ENCODE measurements at regions not wholly inside any gene's neighbourhood (a gene's known extent, or its start where the extent isn't known, plus 50 kb on each side); places are given as distances from the start of the nearest gene placed in this dataset.

- Histone ChIP-seq H3K4me3 (ENCODE audit: low read length in 3 of 3) (no peak overlapping the region), H3K9ac (ENCODE audit: low read length in 3 of 3) (no peak overlapping the region), H3K9me3 (ENCODE audit: control insufficient read depth in 2 of 3, insufficient read depth in 1 of 3, low read length in 3 of 3) (no peaks in the 10 kb centered on the region), H3K27ac (ENCODE audit: low read depth in 2 of 2, low read length in 2 of 2) (no peak overlapping the region), H3K36me3 (ENCODE audit: control insufficient read depth in 2 of 3, insufficient read depth in 3 of 3, low read length in 3 of 3) (no peaks in the 10 kb centered on the region), H3K4me1 (ENCODE audit: control insufficient read depth in 2 of 3, insufficient read depth in 2 of 3, low read depth in 1 of 3, low read length in 3 of 3) (no peaks in the 10 kb centered on the region), H3K27me3 (ENCODE audit: control insufficient read depth, insufficient read depth, low read length) (no peaks in the 10 kb centered on the region)
- TF ChIP-seq CTCF (IDR thresholded peaks at IDR 0.05; ENCODE audit: borderline replicate concordance, extremely low read depth, insufficient read depth), result no peak
- FAIRE-seq, result no peak
- intact Hi-C loops (cut with DNase I), result no loop called here
- no peak for DNase-seq
These were observed 115.2 kb upstream of the TSC22D2 start for GRCh38 chr3:150292891-150293290.

DNA sequence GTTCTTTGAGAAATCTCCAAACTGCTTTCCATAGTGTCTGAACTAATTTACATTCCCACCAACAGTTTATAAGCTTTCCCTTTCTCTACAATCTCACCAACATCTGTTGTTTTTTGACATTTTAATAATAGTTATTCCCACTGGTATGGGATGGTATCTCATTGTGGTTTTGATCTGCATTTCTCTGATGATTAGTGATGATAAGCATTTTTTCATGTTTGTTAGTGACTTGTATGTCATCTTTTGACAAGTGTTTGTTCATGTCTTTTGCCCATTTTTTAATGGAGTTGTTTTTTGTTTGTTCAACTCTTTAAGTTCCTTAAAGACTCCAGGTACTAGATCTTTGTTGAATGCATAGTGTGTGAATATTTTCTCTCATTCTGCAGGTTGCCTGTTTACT, 116.6 kb upstream of the TSC22D2 start:
- H3K27me3 ChIP-seq (ENCODE audit: control insufficient read depth, insufficient read depth, low read length), result no peaks in the 10 kb centered on the region
- H3K9ac ChIP-seq (ENCODE audit: low read length in 3 of 3), result no peak overlapping the region
- H3K4me1 ChIP-seq (ENCODE audit: control insufficient read depth in 2 of 3, insufficient read depth in 2 of 3, low read depth in 1 of 3, low read length in 3 of 3), result no peaks in the 10 kb centered on the region
- no peaks in the 10 kb centered on the region for H3K9me3 ChIP-seq (ENCODE audit: control insufficient read depth in 2 of 3, insufficient read depth in 1 of 3, low read length in 3 of 3)
- H3K36me3 ChIP-seq (ENCODE audit: control insufficient read depth in 2 of 3, insufficient read depth in 3 of 3, low read length in 3 of 3), result no peaks in the 10 kb centered on the region
- no peak overlapping the region for H3K4me3 ChIP-seq (ENCODE audit: low read length in 3 of 3)
- intact Hi-C loops (cut with DNase I), result no loop called here
- no peak for TF ChIP-seq CTCF (IDR thresholded peaks at IDR 0.05; ENCODE audit: borderline replicate concordance, extremely low read depth, insufficient read depth)
- DNase-seq, result no peak
- no peak overlapping the region for H3K27ac ChIP-seq (ENCODE audit: low read depth in 2 of 2, low read length in 2 of 2)
- FAIRE-seq, result no peak

DNA sequence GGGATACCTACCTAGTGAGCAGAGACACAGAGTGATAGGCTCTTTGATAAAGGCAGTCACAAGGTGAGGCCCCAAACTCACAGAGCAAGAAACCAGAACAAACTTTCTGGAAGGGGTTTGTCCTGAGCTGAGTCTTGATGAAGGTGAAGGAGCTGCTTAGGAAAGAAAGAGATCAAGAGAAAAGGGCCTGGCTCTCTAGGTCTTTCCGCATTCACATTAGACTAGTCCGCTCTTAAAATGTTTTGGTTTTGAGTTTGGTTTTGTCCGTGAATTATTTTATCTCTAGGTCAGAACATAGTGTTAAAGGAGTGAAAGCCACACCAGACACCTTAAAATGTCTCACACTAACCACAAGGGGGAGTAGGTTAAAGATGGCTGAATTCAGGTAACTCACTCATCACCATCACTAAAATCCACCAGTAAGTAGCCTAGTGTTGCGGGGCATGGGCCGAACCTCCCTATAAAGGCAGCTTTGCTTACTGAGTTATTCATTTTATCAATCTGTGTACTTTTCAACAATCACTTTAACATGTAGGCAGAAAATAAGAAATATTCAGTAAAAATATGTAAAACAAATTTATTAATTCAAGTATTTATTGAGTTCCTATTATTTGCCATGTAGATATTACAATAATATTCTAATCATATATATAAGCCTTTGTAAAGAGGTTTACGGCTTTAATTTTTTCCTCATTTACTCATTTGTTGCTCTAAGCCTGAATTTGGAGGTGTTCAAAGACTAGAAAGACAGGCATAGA, 121.5 kb upstream of the TSC22D2 start:
- Histone ChIP-seq H3K27me3 (ENCODE audit: control insufficient read depth, insufficient read depth, low read length) (no peaks in the 10 kb centered on the region), H3K27ac (ENCODE audit: low read depth in 2 of 2, low read length in 2 of 2) (peak overlapping the region; percentile 29 to 48), H3K9ac (ENCODE audit: low read length in 3 of 3) (no peak overlapping the region), H3K4me3 (ENCODE audit: low read length in 3 of 3) (no peak overlapping the region), H3K9me3 (ENCODE audit: control insufficient read depth in 2 of 3, insufficient read depth in 1 of 3, low read length in 3 of 3) (no peaks in the 10 kb centered on the region), H3K36me3 (ENCODE audit: control insufficient read depth in 2 of 3, insufficient read depth in 3 of 3, low read length in 3 of 3) (no peaks in the 10 kb centered on the region), H3K4me1 (ENCODE audit: control insufficient read depth in 2 of 3, insufficient read depth in 2 of 3, low read depth in 1 of 3, low read length in 3 of 3) (no peaks in the 10 kb centered on the region)
- intact Hi-C loops (cut with DNase I), result no loop called here
- TF ChIP-seq CTCF (IDR thresholded peaks at IDR 0.05; ENCODE audit: borderline replicate concordance, extremely low read depth, insufficient read depth), result peak; percentile 63
- FAIRE-seq, result peak; percentile 46
- DNase-seq, result peak in 2 of 5 donors; percentile 55 to 62

GRCh38 chr3:150285601-150286000, 122.5 kb upstream of the TSC22D2 start:
- no peak overlapping the region for H3K27ac ChIP-seq (ENCODE audit: low read depth in 2 of 2, low read length in 2 of 2)
- TF ChIP-seq CTCF (IDR thresholded peaks at IDR 0.05; ENCODE audit: borderline replicate concordance, extremely low read depth, insufficient read depth), result no peak
- no peaks in the 10 kb centered on the region for H3K4me1 ChIP-seq (ENCODE audit: control insufficient read depth in 2 of 3, insufficient read depth in 2 of 3, low read depth in 1 of 3, low read length in 3 of 3)
- DNase-seq (no peak), FAIRE-seq (no peak)
- no peak overlapping the region for H3K9ac ChIP-seq (ENCODE audit: low read length in 3 of 3)
- H3K27me3 ChIP-seq (ENCODE audit: control insufficient read depth, insufficient read depth, low read length), result no peaks in the 10 kb centered on the region
- intact Hi-C loops (cut with DNase I), result no loop called here
- H3K9me3 ChIP-seq (ENCODE audit: control insufficient read depth in 2 of 3, insufficient read depth in 1 of 3, low read length in 3 of 3), result no peaks in the 10 kb centered on the region
- no peak overlapping the region for H3K4me3 ChIP-seq (ENCODE audit: low read length in 3 of 3)
- no peaks in the 10 kb centered on the region for H3K36me3 ChIP-seq (ENCODE audit: control insufficient read depth in 2 of 3, insufficient read depth in 3 of 3, low read length in 3 of 3)

Measured in kidney (tissue), 13 donors.